Activated naive CD8-positive, alpha-beta T cell (primary cell): ENCODE measurements at regions not wholly inside any gene's neighbourhood (a gene's known extent, or its start where the extent isn't known, plus 50 kb on each side); places are given as distances from the start of the nearest gene placed in this dataset.

ENCODE experiments used
- H3K27ac Mint-ChIP-seq: one replicate; pipeline ENCODE4 v1.8.0; 2021; ENCODE audit warnings: mixed read lengths
- H3K27me3 Mint-ChIP-seq: one replicate; pipeline ENCODE4 v1.8.0; 2021; ENCODE audit warnings: mixed read lengths
- H3K36me3 Mint-ChIP-seq: one replicate; pipeline ENCODE4 v1.8.0; 2021; ENCODE audit warnings: mixed read lengths
- H3K4me1 Mint-ChIP-seq: one replicate; pipeline ENCODE4 v1.8.0; 2021; ENCODE audit warnings: low read depth, mixed read lengths
- H3K4me3 Mint-ChIP-seq: one replicate; pipeline ENCODE4 v1.8.0; 2021; ENCODE audit warnings: mild to moderate bottlenecking, mixed read lengths
- H3K9me3 Mint-ChIP-seq: one replicate; pipeline ENCODE4 v1.8.0; 2021; ENCODE audit warnings: low read depth, mixed read lengths

- Mint-ChIP-seq H3K4me1 (peaks cover 81% of the 10 kb centered on the region), H3K4me3 (peak overlapping the region; percentile 81), H3K36me3 (peaks cover 4% of the 10 kb centered on the region), H3K27me3 (no peaks in the 10 kb centered on the region), H3K9me3 (no peaks in the 10 kb centered on the region), H3K27ac (peak overlapping the region; percentile 98)
Measured at GRCh38 chr20:53839423-53840176, 230.8 kb downstream of the BCAS1 start.

DNA sequence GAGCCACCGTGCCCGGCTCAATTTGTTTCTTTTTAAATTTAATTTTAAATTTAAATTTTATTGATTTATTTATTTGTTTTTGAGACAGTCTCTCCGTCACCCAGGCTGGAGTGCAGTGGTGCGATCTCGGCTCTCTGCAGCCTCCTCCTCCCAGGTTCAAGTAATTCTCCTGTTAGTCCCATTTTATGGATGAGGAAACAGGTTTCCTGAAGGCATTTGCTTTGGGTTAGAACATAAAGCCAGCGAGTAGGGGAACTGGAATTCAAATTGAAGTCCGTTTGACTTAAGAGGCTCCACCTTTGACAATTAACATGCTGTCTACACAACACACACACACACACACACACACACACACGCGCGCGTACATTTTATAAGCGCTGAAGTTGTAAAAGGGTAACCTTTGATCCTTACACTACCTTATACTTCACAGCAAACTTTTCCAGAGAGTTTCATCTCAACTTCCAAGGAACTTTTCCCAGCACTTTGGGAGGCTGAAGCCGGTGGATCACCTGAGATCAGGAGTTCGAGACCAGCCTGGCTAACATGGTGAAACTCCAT, 232.0 kb downstream of the BCAS1 start:
- Mint-ChIP-seq H3K27ac (peak overlapping the region; percentile 70), H3K4me3 (no peak overlapping the region), H3K36me3 (peaks cover 4% of the 10 kb centered on the region), H3K9me3 (no peaks in the 10 kb centered on the region), H3K4me1 (peaks cover 80% of the 10 kb centered on the region), H3K27me3 (no peaks in the 10 kb centered on the region)

DNA sequence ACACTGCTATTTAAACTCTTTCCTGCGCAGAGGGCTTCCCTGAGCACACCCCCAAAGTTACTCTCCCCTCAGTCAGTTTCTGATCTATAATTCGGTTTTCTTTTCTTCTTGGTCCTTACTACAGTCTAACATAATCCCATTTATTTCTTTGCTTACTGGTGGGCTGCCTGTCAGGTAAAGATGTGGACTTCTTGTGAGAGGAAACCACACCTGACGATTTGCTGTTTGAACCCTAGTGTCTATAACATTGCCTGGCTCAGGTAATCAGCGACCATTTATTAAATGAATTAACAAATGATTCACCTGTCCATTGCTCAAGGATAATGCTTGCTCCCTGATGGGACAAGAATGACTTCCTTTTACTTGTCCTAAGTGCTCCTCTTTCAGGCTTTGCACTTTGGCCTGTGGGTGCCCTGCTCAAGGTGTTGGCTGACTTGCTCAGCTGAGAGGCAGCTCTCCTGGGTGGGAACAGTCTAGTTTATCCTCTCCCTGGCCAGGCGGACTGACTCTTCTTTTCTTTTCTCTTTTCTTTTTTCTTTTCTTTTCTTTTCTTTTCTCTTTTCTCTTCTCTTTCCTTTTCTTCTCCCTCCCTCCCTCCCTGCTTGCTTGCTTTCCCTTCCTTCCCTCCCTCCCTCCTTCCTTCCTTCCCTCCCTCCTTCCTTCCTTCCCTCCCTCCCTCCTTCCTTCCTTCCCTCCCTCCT, 233.1 kb downstream of the BCAS1 start:
- Mint-ChIP-seq H3K4me3 (no peak overlapping the region), H3K27me3 (no peaks in the 10 kb centered on the region), H3K4me1 (peaks cover 72% of the 10 kb centered on the region), H3K36me3 (peaks cover 4% of the 10 kb centered on the region), H3K9me3 (no peaks in the 10 kb centered on the region), H3K27ac (peak overlapping the region; percentile 86)

- Mint-ChIP-seq H3K9me3 (no peaks in the 10 kb centered on the region), H3K4me1 (peaks cover 69% of the 10 kb centered on the region), H3K4me3 (no peak overlapping the region), H3K27ac (peak overlapping the region; percentile 97), H3K27me3 (no peaks in the 10 kb centered on the region), H3K36me3 (peaks cover 4% of the 10 kb centered on the region)
Measured at GRCh38 chr20:53834749-53835148, 235.6 kb downstream of the BCAS1 start.

- H3K9me3 Mint-ChIP-seq, result no peaks in the 10 kb centered on the region
- H3K4me1 Mint-ChIP-seq, result peaks cover 69% of the 10 kb centered on the region
- peaks cover 2% of the 10 kb centered on the region for H3K36me3 Mint-ChIP-seq
- no peaks in the 10 kb centered on the region for H3K27me3 Mint-ChIP-seq
- H3K4me3 Mint-ChIP-seq, result no peak overlapping the region
- H3K27ac Mint-ChIP-seq, result peak overlapping the region; percentile 59
Measured at GRCh38 chr20:53834062-53834442, 236.3 kb downstream of the BCAS1 start.

- peaks cover 69% of the 10 kb centered on the region for H3K4me1 Mint-ChIP-seq
- H3K27ac Mint-ChIP-seq, result peak overlapping the region; percentile 59
- no peaks in the 10 kb centered on the region for H3K9me3 Mint-ChIP-seq
- no peaks in the 10 kb centered on the region for H3K27me3 Mint-ChIP-seq
- H3K4me3 Mint-ChIP-seq, result no peak overlapping the region
- H3K36me3 Mint-ChIP-seq, result peaks cover 2% of the 10 kb centered on the region
Measured at GRCh38 chr20:53833333-53834061, 236.9 kb downstream of the BCAS1 start.

GRCh38 chr20:53832499-53832898, 237.9 kb downstream of the BCAS1 start:
- Mint-ChIP-seq H3K9me3 (no peaks in the 10 kb centered on the region), H3K4me3 (no peak overlapping the region), H3K36me3 (peaks cover 2% of the 10 kb centered on the region), H3K4me1 (peaks cover 73% of the 10 kb centered on the region), H3K27ac (no peak overlapping the region), H3K27me3 (no peaks in the 10 kb centered on the region)

DNA sequence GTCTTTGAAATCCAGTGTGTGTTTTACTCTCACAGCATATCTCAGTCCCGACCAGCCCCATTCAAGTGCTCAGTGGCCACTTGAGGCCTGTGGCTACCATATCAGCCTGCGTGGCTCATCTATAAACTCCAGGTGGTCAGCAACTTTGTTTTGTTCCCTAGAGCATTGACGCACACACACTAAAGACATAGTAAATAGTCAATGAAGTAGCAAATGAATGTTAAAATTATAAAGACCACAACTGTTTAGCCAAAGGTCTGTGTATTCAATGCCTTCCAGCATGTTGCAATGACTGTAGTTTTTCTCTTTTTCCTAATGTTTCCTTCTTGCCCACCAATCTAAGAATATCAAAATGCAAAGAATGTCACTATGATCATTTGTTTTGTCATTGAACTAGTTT, 238.2 kb upstream of the ZNF217 start:
- Mint-ChIP-seq H3K27me3 (no peaks in the 10 kb centered on the region), H3K4me3 (no peak overlapping the region), H3K36me3 (peaks cover 2% of the 10 kb centered on the region), H3K9me3 (no peaks in the 10 kb centered on the region), H3K27ac (no peak overlapping the region), H3K4me1 (peaks cover 73% of the 10 kb centered on the region)

DNA sequence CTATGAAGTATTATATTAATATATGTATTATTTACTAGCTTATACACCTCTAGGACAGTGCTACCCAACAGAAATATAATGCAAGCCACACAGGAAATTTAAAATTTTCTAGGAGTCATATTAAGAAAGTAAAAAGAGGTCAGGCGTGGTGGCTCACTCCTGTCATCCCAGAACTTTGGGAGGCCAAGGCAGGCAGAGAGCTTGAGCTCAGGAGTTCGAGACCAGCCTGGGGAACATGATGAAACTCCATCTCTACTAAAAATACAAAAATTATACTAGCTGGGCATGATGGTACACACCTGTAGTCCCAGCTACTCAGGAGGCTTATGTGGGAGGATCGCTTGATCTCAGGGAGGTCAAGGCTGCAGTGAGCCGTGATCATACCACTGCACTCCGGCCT, 237.6 kb upstream of the ZNF217 start:
- Mint-ChIP-seq H3K9me3 (no peaks in the 10 kb centered on the region), H3K36me3 (peaks cover 2% of the 10 kb centered on the region), H3K4me3 (no peak overlapping the region), H3K4me1 (peaks cover 77% of the 10 kb centered on the region), H3K27me3 (no peaks in the 10 kb centered on the region), H3K27ac (peak overlapping the region; percentile 41)

GRCh38 chr20:53829724-53830521, 236.3 kb upstream of the ZNF217 start:
- Mint-ChIP-seq H3K27ac (peak overlapping the region; percentile 98), H3K36me3 (no peaks in the 10 kb centered on the region), H3K4me1 (peaks cover 70% of the 10 kb centered on the region), H3K9me3 (no peaks in the 10 kb centered on the region), H3K27me3 (no peaks in the 10 kb centered on the region), H3K4me3 (peak overlapping the region; percentile 89)

- peak overlapping the region; percentile 89 for H3K4me3 Mint-ChIP-seq
- no peaks in the 10 kb centered on the region for H3K36me3 Mint-ChIP-seq
- peak overlapping the region; percentile 98 for H3K27ac Mint-ChIP-seq
- H3K9me3 Mint-ChIP-seq, result no peaks in the 10 kb centered on the region
- peaks cover 65% of the 10 kb centered on the region for H3K4me1 Mint-ChIP-seq
- H3K27me3 Mint-ChIP-seq, result no peaks in the 10 kb centered on the region
Measured at GRCh38 chr20:53829255-53829723, 235.7 kb upstream of the ZNF217 start.

GRCh38 chr20:53828682-53829254, 235.1 kb upstream of the ZNF217 start:
- no peaks in the 10 kb centered on the region for H3K36me3 Mint-ChIP-seq
- peak overlapping the region; percentile 98 for H3K27ac Mint-ChIP-seq
- no peaks in the 10 kb centered on the region for H3K27me3 Mint-ChIP-seq
- H3K9me3 Mint-ChIP-seq, result no peaks in the 10 kb centered on the region
- H3K4me3 Mint-ChIP-seq, result peak overlapping the region; percentile 89
- H3K4me1 Mint-ChIP-seq, result peaks cover 59% of the 10 kb centered on the region

- Mint-ChIP-seq H3K36me3 (no peaks in the 10 kb centered on the region), H3K9me3 (no peaks in the 10 kb centered on the region), H3K27ac (peak overlapping the region; percentile 98), H3K4me1 (peaks cover 56% of the 10 kb centered on the region), H3K4me3 (peak overlapping the region; percentile 89), H3K27me3 (no peaks in the 10 kb centered on the region)
Measured at GRCh38 chr20:53828088-53828681, 234.5 kb upstream of the ZNF217 start.
